ENCODE measurements at regions not wholly inside any gene's neighbourhood (a gene's known extent, or its start where the extent isn't known, plus 50 kb on each side); places are given as distances from the start of the nearest gene placed in this dataset.

GRCh38 chr4:189513421-189513820, 427.3 kb upstream of the FRG1 start:
- BruUV-seq (replicated peaks) = no TSS peak
- H3K4me1 ChIP-seq (ENCODE audit: control insufficient read depth, insufficient read depth, low read length) = no peaks in the 10 kb centered on the region
- H3K4me3 ChIP-seq (ENCODE audit: low read depth in 2 of 2, low read length in 2 of 2) = no peak overlapping the region
- intact Hi-C loops (cut with micrococcal nuclease; ENCODE audit: unreplicated experiment) (no loop called here), in situ Hi-C loops (cut with HindIII; ENCODE audit: low pct_unique_long_range_greater_than_20kb, low sequenced_read_pairs) (no loop called here)
- TF ChIP-seq SIN3A (IDR thresholded peaks at IDR 0.05; ENCODE audit: borderline replicate concordance, insufficient read depth, low read depth, low read length) = no peak
- no peak for TF ChIP-seq CTCF (IDR thresholded peaks at IDR 0.05)
- TF ChIP-seq REST (IDR thresholded peaks at IDR 0.05; ENCODE audit: insufficient read depth in 1 of 2, low read depth in 2 of 2, low read length in 1 of 2) = no peak
- no peak for TF ChIP-seq TCF7L2 (IDR thresholded peaks at IDR 0.05; ENCODE audit: low read depth, low read length)
- no peak for TF ChIP-seq POLR2AphosphoS5 (IDR thresholded peaks at IDR 0.05; ENCODE audit: low read depth, low read length)
- H3K27me3 ChIP-seq (ENCODE audit: control insufficient read depth, insufficient read depth, low read length) = no peaks in the 10 kb centered on the region
- no peak for DNase-seq (ENCODE audit: low read depth, low spot score)
- H3K27ac ChIP-seq (ENCODE audit: low read length) = no peak overlapping the region
- ChIA-PET CTCF (no interaction called here), POLR2A (no interaction called here)
- H3K9me3 ChIP-seq (ENCODE audit: control insufficient read depth, insufficient read depth, low read depth, low read length) = no peaks in the 10 kb centered on the region
- ATAC-seq = no peak
- no peaks in the 10 kb centered on the region for H3K36me3 ChIP-seq (ENCODE audit: control insufficient read depth, insufficient read depth, low read length)

- Histone ChIP-seq H3K27ac (ENCODE audit: low read length) (no peak overlapping the region), H3K27me3 (ENCODE audit: control insufficient read depth, insufficient read depth, low read length) (no peaks in the 10 kb centered on the region), H3K4me1 (ENCODE audit: control insufficient read depth, insufficient read depth, low read length) (no peaks in the 10 kb centered on the region), H3K9me3 (ENCODE audit: control insufficient read depth, insufficient read depth, low read depth, low read length) (no peaks in the 10 kb centered on the region), H3K36me3 (ENCODE audit: control insufficient read depth, insufficient read depth, low read length) (no peaks in the 10 kb centered on the region), H3K4me3 (ENCODE audit: low read depth in 2 of 2, low read length in 2 of 2) (no peak overlapping the region)
- ATAC-seq (no peak), DNase-seq (ENCODE audit: low read depth, low spot score) (no peak)
- CTCF ChIA-PET = no interaction called here
- BruUV-seq (replicated peaks) = no TSS peak
- POLR2A ChIA-PET = no interaction called here
- in situ Hi-C loops (cut with HindIII; ENCODE audit: low pct_unique_long_range_greater_than_20kb, low sequenced_read_pairs) (no loop called here), intact Hi-C loops (cut with micrococcal nuclease; ENCODE audit: unreplicated experiment) (no loop called here)
- TF ChIP-seq CTCF (IDR thresholded peaks at IDR 0.05) (no peak), REST (IDR thresholded peaks at IDR 0.05; ENCODE audit: insufficient read depth in 1 of 2, low read depth in 2 of 2, low read length in 1 of 2) (no peak), TCF7L2 (IDR thresholded peaks at IDR 0.05; ENCODE audit: low read depth, low read length) (no peak)
Observed at GRCh38 chr4:189514209-189514608, 426.5 kb upstream of the FRG1 start.
